SK-N-SH (cell line): ENCODE measurements at regions not wholly inside any gene's neighbourhood (a gene's known extent, or its start where the extent isn't known, plus 50 kb on each side); places are given as distances from the start of the nearest gene placed in this dataset.

Source experiments
- CTCF ChIA-PET: fragments of 300-600, 350-600 bp; formaldehyde crosslinking; extraction: SDS; loops from one replicate; lab custom pipeline; 2021; lab: Yijun Ruan, JAX
- POLR2A ChIA-PET: fragments of 350-600 bp; sonication (Branson Sonifier 250); formaldehyde crosslinking; extraction: SDS; loops from one replicate; lab custom pipeline; 2020; ENCODE audit warnings: antibody characterized with exemption, inconsistent platforms; lab: Yijun Ruan, JAX
- DNase-seq: peaks from one replicate; pipeline ENCODE4 v3.0.0; 2012
- H2AFZ ChIP-seq: fragments of 200-600 bp; sonication (generic); 2 replicates; pipeline ENCODE4 v1.8.1; 2016; ENCODE audit warnings: antibody characterized with exemption, mild to moderate bottlenecking, low read depth
- H3F3A ChIP-seq: fragments of 200-600 bp; sonication (generic); replicated peaks from 2 replicates; pipeline ENCODE3; 2016; ENCODE audit warnings: antibody characterized with exemption, mild to moderate bottlenecking; ENCODE audit not compliant: insufficient read depth
- H3K27ac ChIP-seq, 2 experiments: fragments of 200-500 bp in 1 of 2; fragments of 200-600 bp in 1 of 2; sonication (Bioruptor generic) in 1 of 2; sonication (generic), shearing (Covaris generic) in 1 of 2; 2 replicates each; pipeline versions ENCODE4 v1.5.1 to v1.6.1; 2014 to 2016; ENCODE audit warnings: low read depth in 2 of 2, inconsistent platforms in 1 of 2, low read length in 1 of 2, mild to moderate bottlenecking in 1 of 2, mixed read lengths in 1 of 2
- H3K27me3 ChIP-seq: fragments of 200-600 bp; sonication (generic), shearing (Covaris generic); 2 replicates; pipeline ENCODE4 v1.6.1; 2016; ENCODE audit warnings: mixed run types; ENCODE audit not compliant: insufficient read depth
- H3K36me3 ChIP-seq, 2 experiments: fragments of 200-500 bp in 1 of 2; fragments of 200-600 bp in 1 of 2; sonication (Bioruptor generic) in 1 of 2; sonication (generic) in 1 of 2; replicated peaks in 1 of 2; 2 replicates each; pipeline versions ENCODE3 to v1.5.1; 2014 to 2016; ENCODE audit warnings: low read length in 1 of 2, mild to moderate bottlenecking in 1 of 2; ENCODE audit not compliant: insufficient read depth in 2 of 2, control insufficient read depth in 1 of 2
- H3K4me1 ChIP-seq, 2 experiments: fragments of 200-500 bp in 1 of 2; fragments of 200-600 bp in 1 of 2; sonication (Bioruptor generic) in 1 of 2; sonication (generic), shearing (Covaris generic) in 1 of 2; 2 replicates each; pipeline versions ENCODE4 v1.5.1 to v1.6.1; 2014 to 2016; ENCODE audit warnings: low read depth in 1 of 2, low read length in 1 of 2, mixed run types in 1 of 2; ENCODE audit not compliant: insufficient read depth in 2 of 2, control insufficient read depth in 1 of 2
- H3K4me2 ChIP-seq: fragments of 200-600 bp; sonication (generic), shearing (Covaris generic); 2 replicates; pipeline ENCODE4 v1.6.1; 2017; ENCODE audit warnings: mixed run types
- H3K4me3 ChIP-seq, 2 experiments: fragments of 200-500 bp in 1 of 2; fragments of 200-600 bp in 1 of 2; sonication (Bioruptor generic) in 1 of 2; sonication (generic), shearing (Covaris generic) in 1 of 2; 2 replicates each; pipeline versions ENCODE4 v1.5.1 to v1.8.1; 2014 to 2016; ENCODE audit warnings: low read depth in 2 of 2, inconsistent platforms in 1 of 2, low read length in 1 of 2, mild to moderate bottlenecking in 1 of 2, mixed read lengths in 1 of 2, moderate library complexity in 1 of 2
- H3K79me2 ChIP-seq: fragments of 200-600 bp; sonication (generic); 2 replicates; pipeline ENCODE4 v1.8.1; 2017; ENCODE audit warnings: mild to moderate bottlenecking; ENCODE audit not compliant: insufficient read depth
- H3K9ac ChIP-seq: fragments of 200-600 bp; sonication (generic); 2 replicates; pipeline ENCODE4 v1.6.1; 2017; ENCODE audit warnings: mixed run types
- H3K9me2 ChIP-seq: fragments of 200-600 bp; sonication (generic); 2 replicates; pipeline ENCODE4 v1.6.1; 2017; ENCODE audit warnings: mixed run types
- H3K9me3 ChIP-seq: fragments of 200-600 bp; sonication (generic); 2 replicates; pipeline ENCODE4 v1.6.1; 2017; ENCODE audit warnings: mixed run types, mild to moderate bottlenecking, moderate library complexity
- H4K20me1 ChIP-seq: fragments of 200-600 bp; sonication (generic); 2 replicates; pipeline ENCODE4 v1.6.1; 2017; ENCODE audit warnings: mild to moderate bottlenecking, mixed run types; ENCODE audit not compliant: insufficient read depth
- CHD2 ChIP-seq: fragments of 150-350 bp; IDR thresholded peaks from 2 replicates; pipeline ENCODE4 v1.6.1; 2018; ENCODE audit warnings: low read length; ENCODE audit not compliant: partially characterized antibody
- FOXJ3 ChIP-seq: sonication (generic); formaldehyde crosslinking; IDR thresholded peaks from 2 replicates; pipeline ENCODE4 v1.5.1; 2020; ENCODE audit warnings: mild to moderate bottlenecking, missing genetic modification reagents
- GATA2 ChIP-seq: sonication (generic); formaldehyde crosslinking; IDR thresholded peaks from 2 replicates; pipeline ENCODE4 v1.5.0; 2020; ENCODE audit warnings: mild to moderate bottlenecking, missing genetic modification reagents
- JUND ChIP-seq: IDR thresholded peaks from 2 replicates; pipeline ENCODE4 v1.4.0; 2012
- MXI1 ChIP-seq: IDR thresholded peaks from 2 replicates; pipeline ENCODE4 v1.6.1; 2012; ENCODE audit warnings: mild to moderate bottlenecking, low read depth, low read length, improper control_type of control experiment
- NFIC ChIP-seq: IDR thresholded peaks from 2 replicates; pipeline ENCODE4 v1.4.0; 2012; ENCODE audit warnings: borderline replicate concordance
- POLR2AphosphoS5 ChIP-seq: IDR thresholded peaks from 2 replicates; pipeline ENCODE4 v1.6.1; 2012; ENCODE audit warnings: low read depth, low read length
- RAD21 ChIP-seq: IDR thresholded peaks from 2 replicates; pipeline ENCODE4 v1.6.1; 2012; ENCODE audit warnings: mild to moderate bottlenecking, low read length
- RFX5 ChIP-seq: IDR thresholded peaks from 2 replicates; pipeline ENCODE4 v1.6.1; 2012; ENCODE audit warnings: mild to moderate bottlenecking, improper control_type of control experiment, low read length
- RXRA ChIP-seq: IDR thresholded peaks from 2 replicates; pipeline ENCODE4 v1.4.0; 2012; ENCODE audit warnings: low read depth, mild to moderate bottlenecking, borderline replicate concordance
- SIN3A ChIP-seq: IDR thresholded peaks from 2 replicates; pipeline ENCODE4 v1.6.1; 2012; ENCODE audit warnings: low read depth, mild to moderate bottlenecking, low read length, moderate library complexity, borderline replicate concordance
- SMC3 ChIP-seq: IDR thresholded peaks from 2 replicates; pipeline ENCODE4 v1.6.1; 2012; ENCODE audit warnings: low read depth, low read length, improper control_type of control experiment
- TEAD4 ChIP-seq: IDR thresholded peaks from 2 replicates; pipeline ENCODE4 v1.4.0; 2012; ENCODE audit warnings: mild to moderate bottlenecking, borderline replicate concordance; ENCODE audit not compliant: insufficient read depth
- YY1 ChIP-seq: IDR thresholded peaks from 2 replicates; pipeline ENCODE4 v1.4.0; 2012; ENCODE audit warnings: low read depth, mild to moderate bottlenecking
- WGBS: methylation state at CpG from one replicate; pipeline ENCODE4 v1.1.6; 2017; ENCODE audit warnings: low lambda C conversion rate; 5-methylcytosine and 5-hydroxymethylcytosine counted together
- TF ChIP-seq, protein P1 (sequence below): fragments of 150-350 bp; IDR thresholded peaks from 2 replicates; pipeline ENCODE4 v1.6.1; 2016; ENCODE audit warnings: mild to moderate bottlenecking, low read depth, low read length
- TF ChIP-seq, protein P2 (sequence below): fragments of 200-600 bp; sonication (generic); IDR thresholded peaks from 2 replicates; pipeline ENCODE4 v1.6.1; 2017; ENCODE audit warnings: antibody characterized with exemption, mild to moderate bottlenecking, moderate library complexity
- TF ChIP-seq, protein P3 (sequence below): IDR thresholded peaks from 2 replicates; pipeline ENCODE4 v1.4.0; 2012; ENCODE audit warnings: low read depth, borderline replicate concordance
- TF ChIP-seq, protein P4 (sequence below): fragments of 150-350 bp; IDR thresholded peaks from 2 replicates; pipeline ENCODE4 v1.6.1; 2017; ENCODE audit warnings: antibody characterized with exemption, low read length, low read depth, borderline replicate concordance
- TF ChIP-seq, protein P5 (sequence below): IDR thresholded peaks from 2 replicates; pipeline ENCODE4; 2012
- TF ChIP-seq, protein P6 (sequence below): IDR thresholded peaks from 2 replicates; pipeline ENCODE4 v1.4.0; 2012; ENCODE audit warnings: low read depth, borderline replicate concordance
- TF ChIP-seq, protein P7 (sequence below): IDR thresholded peaks from 2 replicates; pipeline ENCODE4 v1.4.0; 2012; ENCODE audit warnings: low read depth

DNA sequence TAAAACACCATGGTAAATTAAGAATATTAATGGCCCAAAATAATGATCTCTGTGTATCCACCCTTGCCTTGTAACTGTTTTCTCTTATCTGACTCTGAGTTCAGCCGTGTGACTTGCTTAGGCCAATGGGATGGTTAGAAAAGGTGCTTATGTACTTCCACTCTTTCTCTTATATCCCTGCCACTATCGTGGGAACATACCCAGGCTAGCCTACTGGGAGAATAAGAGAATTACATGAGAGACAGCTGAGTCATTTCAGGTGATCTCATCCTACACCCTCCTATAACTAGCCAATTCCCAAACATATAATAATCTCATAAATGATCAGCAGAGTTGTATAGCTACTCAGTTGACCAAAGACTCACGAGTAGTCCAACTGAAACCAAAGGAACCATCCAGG is 98.3 kb upstream of the ABI3BP start:
- Histone ChIP-seq H4K20me1 (no peaks in the 10 kb centered on the region), H3K9me3 (no peaks in the 10 kb centered on the region), H3K79me2 (no peaks in the 10 kb centered on the region), H3K27ac (no peak overlapping the region), H3K9ac (no peak overlapping the region), H3F3A (no peaks in the 10 kb centered on the region), H2AFZ (no peak overlapping the region), H3K4me3 (no peak overlapping the region), H3K9me2 (no peaks in the 10 kb centered on the region), H3K27me3 (no peaks in the 10 kb centered on the region), H3K4me2 (no peak overlapping the region), H3K36me3 (no peaks in the 10 kb centered on the region), H3K4me1 (no peaks in the 10 kb centered on the region; a peak in 1 of 4 replicates)
- ChIA-PET POLR2A (no interaction called here), CTCF (no interaction called here)
- TF ChIP-seq GATA2 (CRISPR knock-in tag) = no peak
- TF ChIP-seq RFX5 = no peak
- TF ChIP-seq RAD21 = no peak
- TF ChIP-seq, protein P1, sequence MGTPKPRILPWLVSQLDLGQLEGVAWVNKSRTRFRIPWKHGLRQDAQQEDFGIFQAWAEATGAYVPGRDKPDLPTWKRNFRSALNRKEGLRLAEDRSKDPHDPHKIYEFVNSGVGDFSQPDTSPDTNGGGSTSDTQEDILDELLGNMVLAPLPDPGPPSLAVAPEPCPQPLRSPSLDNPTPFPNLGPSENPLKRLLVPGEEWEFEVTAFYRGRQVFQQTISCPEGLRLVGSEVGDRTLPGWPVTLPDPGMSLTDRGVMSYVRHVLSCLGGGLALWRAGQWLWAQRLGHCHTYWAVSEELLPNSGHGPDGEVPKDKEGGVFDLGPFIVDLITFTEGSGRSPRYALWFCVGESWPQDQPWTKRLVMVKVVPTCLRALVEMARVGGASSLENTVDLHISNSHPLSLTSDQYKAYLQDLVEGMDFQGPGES = no peak
- TF ChIP-seq, protein P2, sequence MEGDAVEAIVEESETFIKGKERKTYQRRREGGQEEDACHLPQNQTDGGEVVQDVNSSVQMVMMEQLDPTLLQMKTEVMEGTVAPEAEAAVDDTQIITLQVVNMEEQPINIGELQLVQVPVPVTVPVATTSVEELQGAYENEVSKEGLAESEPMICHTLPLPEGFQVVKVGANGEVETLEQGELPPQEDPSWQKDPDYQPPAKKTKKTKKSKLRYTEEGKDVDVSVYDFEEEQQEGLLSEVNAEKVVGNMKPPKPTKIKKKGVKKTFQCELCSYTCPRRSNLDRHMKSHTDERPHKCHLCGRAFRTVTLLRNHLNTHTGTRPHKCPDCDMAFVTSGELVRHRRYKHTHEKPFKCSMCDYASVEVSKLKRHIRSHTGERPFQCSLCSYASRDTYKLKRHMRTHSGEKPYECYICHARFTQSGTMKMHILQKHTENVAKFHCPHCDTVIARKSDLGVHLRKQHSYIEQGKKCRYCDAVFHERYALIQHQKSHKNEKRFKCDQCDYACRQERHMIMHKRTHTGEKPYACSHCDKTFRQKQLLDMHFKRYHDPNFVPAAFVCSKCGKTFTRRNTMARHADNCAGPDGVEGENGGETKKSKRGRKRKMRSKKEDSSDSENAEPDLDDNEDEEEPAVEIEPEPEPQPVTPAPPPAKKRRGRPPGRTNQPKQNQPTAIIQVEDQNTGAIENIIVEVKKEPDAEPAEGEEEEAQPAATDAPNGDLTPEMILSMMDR = no peak
- TF ChIP-seq MXI1 = no peak
- TF ChIP-seq, protein P3, sequence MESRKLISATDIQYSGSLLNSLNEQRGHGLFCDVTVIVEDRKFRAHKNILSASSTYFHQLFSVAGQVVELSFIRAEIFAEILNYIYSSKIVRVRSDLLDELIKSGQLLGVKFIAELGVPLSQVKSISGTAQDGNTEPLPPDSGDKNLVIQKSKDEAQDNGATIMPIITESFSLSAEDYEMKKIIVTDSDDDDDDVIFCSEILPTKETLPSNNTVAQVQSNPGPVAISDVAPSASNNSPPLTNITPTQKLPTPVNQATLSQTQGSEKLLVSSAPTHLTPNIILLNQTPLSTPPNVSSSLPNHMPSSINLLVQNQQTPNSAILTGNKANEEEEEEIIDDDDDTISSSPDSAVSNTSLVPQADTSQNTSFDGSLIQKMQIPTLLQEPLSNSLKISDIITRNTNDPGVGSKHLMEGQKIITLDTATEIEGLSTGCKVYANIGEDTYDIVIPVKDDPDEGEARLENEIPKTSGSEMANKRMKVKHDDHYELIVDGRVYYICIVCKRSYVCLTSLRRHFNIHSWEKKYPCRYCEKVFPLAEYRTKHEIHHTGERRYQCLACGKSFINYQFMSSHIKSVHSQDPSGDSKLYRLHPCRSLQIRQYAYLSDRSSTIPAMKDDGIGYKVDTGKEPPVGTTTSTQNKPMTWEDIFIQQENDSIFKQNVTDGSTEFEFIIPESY = no peak
- TF ChIP-seq, protein P4, sequence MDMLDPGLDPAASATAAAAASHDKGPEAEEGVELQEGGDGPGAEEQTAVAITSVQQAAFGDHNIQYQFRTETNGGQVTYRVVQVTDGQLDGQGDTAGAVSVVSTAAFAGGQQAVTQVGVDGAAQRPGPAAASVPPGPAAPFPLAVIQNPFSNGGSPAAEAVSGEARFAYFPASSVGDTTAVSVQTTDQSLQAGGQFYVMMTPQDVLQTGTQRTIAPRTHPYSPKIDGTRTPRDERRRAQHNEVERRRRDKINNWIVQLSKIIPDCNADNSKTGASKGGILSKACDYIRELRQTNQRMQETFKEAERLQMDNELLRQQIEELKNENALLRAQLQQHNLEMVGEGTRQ = no peak
- TF ChIP-seq, protein P5, sequence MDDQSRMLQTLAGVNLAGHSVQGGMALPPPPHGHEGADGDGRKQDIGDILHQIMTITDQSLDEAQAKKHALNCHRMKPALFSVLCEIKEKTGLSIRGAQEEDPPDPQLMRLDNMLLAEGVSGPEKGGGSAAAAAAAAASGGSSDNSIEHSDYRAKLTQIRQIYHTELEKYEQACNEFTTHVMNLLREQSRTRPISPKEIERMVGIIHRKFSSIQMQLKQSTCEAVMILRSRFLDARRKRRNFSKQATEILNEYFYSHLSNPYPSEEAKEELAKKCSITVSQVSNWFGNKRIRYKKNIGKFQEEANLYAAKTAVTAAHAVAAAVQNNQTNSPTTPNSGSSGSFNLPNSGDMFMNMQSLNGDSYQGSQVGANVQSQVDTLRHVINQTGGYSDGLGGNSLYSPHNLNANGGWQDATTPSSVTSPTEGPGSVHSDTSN = no peak
- no peak for DNase-seq
- 75% methylated on average over 3 of the region's 3 CpGs for WGBS

DNA sequence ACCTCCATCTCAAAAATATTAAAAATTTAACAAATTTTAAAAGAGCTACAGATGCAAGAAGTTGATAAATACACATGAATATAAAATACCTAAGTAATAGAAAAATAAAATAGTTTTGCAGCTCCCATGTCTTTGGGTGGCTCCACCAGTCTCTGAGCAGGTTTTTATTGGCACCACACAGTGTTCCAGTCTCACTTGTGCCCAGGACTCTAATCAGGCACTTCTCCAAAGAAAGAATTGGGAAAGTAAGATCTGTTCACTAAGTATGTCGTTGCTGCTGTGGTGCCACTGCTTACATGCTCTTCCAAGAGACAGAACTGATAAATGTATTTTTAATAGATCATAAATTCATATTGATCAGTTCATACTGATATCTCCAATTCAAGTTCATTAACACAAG is 92.5 kb upstream of the ABI3BP start:
- Histone ChIP-seq H3K36me3 (no peaks in the 10 kb centered on the region), H3K79me2 (no peaks in the 10 kb centered on the region), H3F3A (no peaks in the 10 kb centered on the region), H3K9me2 (no peaks in the 10 kb centered on the region), H3K9me3 (no peaks in the 10 kb centered on the region), H2AFZ (no peak overlapping the region), H3K4me1 (peaks cover 0 to 5% of the 10 kb centered on the region in 2 experiments; a peak in 1 of 4 replicates), H3K4me2 (no peak overlapping the region), H4K20me1 (no peaks in the 10 kb centered on the region), H3K27ac (no peak overlapping the region), H3K27me3 (no peaks in the 10 kb centered on the region), H3K9ac (no peak overlapping the region), H3K4me3 (no peak overlapping the region)
- no peak for DNase-seq
- 50% methylated on average over 1 of the region's 1 CpG for WGBS
- ChIA-PET POLR2A (no interaction called here), CTCF (no interaction called here)
- no peak for TF ChIP-seq SIN3A
- no peak for TF ChIP-seq CHD2
- TF ChIP-seq, protein P6, sequence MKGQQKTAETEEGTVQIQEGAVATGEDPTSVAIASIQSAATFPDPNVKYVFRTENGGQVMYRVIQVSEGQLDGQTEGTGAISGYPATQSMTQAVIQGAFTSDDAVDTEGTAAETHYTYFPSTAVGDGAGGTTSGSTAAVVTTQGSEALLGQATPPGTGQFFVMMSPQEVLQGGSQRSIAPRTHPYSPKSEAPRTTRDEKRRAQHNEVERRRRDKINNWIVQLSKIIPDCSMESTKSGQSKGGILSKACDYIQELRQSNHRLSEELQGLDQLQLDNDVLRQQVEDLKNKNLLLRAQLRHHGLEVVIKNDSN = no peak
- no peak for TF ChIP-seq SMC3
- TF ChIP-seq POLR2AphosphoS5 = no peak
- no peak for TF ChIP-seq YY1
- TF ChIP-seq FOXJ3 (CRISPR knock-in tag) = no peak
- no peak for TF ChIP-seq JUND
- TF ChIP-seq, protein P7, sequence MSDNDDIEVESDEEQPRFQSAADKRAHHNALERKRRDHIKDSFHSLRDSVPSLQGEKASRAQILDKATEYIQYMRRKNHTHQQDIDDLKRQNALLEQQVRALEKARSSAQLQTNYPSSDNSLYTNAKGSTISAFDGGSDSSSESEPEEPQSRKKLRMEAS = no peak
- TF ChIP-seq TEAD4 = no peak
- no peak for TF ChIP-seq NFIC
- no peak for TF ChIP-seq RXRA
- no peak for TF ChIP-seq MXI1
